ENCODE measurements at regions not wholly inside any gene's neighbourhood (a gene's known extent, or its start where the extent isn't known, plus 50 kb on each side); places are given as distances from the start of the nearest gene placed in this dataset.

DNA sequence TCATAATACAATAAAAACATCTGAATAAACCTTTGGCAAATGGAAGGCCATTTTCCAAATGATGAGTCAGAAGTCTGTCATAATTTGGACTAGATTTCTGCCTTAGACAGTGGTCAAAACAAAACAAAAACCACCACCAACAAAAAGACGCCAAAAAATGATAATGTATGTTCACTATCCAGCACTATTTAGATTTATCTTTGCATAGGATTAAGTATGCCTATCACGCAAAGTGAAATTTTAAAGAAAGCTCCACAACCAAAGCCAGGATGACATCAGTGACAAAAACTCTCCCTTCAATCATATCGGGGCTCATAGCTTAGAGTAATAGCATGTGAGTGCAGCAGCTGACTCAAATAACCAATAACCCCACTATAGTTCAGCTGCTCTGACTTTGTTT is 201.9 kb downstream of the MOXD1 start:
- no peaks in the 10 kb centered on the region for H4K20me1 ChIP-seq (ENCODE audit: insufficient read depth, low read length)
- TF ChIP-seq, protein P1, sequence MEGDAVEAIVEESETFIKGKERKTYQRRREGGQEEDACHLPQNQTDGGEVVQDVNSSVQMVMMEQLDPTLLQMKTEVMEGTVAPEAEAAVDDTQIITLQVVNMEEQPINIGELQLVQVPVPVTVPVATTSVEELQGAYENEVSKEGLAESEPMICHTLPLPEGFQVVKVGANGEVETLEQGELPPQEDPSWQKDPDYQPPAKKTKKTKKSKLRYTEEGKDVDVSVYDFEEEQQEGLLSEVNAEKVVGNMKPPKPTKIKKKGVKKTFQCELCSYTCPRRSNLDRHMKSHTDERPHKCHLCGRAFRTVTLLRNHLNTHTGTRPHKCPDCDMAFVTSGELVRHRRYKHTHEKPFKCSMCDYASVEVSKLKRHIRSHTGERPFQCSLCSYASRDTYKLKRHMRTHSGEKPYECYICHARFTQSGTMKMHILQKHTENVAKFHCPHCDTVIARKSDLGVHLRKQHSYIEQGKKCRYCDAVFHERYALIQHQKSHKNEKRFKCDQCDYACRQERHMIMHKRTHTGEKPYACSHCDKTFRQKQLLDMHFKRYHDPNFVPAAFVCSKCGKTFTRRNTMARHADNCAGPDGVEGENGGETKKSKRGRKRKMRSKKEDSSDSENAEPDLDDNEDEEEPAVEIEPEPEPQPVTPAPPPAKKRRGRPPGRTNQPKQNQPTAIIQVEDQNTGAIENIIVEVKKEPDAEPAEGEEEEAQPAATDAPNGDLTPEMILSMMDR (IDR thresholded peaks at IDR 0.05) = no peak
- H3K36me3 Mint-ChIP-seq = no peaks in the 10 kb centered on the region
- H2AFZ ChIP-seq (ENCODE audit: insufficient read depth, low read depth, low read length, poor library complexity, severe bottlenecking) = no peak overlapping the region
- H3K36me3 ChIP-seq (replicated peaks in 1 of 2; ENCODE audit: control insufficient read depth in 1 of 2, insufficient read depth in 2 of 2, low read length in 2 of 2) = no peaks in the 10 kb centered on the region
- WGBS (ENCODE audit: insufficient coverage) = no CpG with 5 or more reads among the region's 3 CpGs
- no peaks in the 10 kb centered on the region for H3K4me1 ChIP-seq (ENCODE audit: control insufficient read depth in 1 of 2, insufficient read depth in 2 of 2, low read length in 2 of 2)
- DNase-seq = no peak
- H3K79me2 ChIP-seq (ENCODE audit: insufficient read depth, low read length) = no peaks in the 10 kb centered on the region
- H3K27me3 ChIP-seq (ENCODE audit: control insufficient read depth in 2 of 2, insufficient read depth in 2 of 2, low read length in 2 of 2) = no peaks in the 10 kb centered on the region
- intact Hi-C loops (cut with micrococcal nuclease) = no loop called here
- no peaks in the 10 kb centered on the region for H3K27me3 Mint-ChIP-seq (ENCODE audit: low read depth in 3 of 3)
- no peak overlapping the region for H3K27ac ChIP-seq (ENCODE audit: low read depth in 1 of 2, low read length in 2 of 2)
- H3K4me1 Mint-ChIP-seq = no peaks in the 10 kb centered on the region
- no peak overlapping the region for H3K4me2 ChIP-seq (replicated peaks; ENCODE audit: extremely low read depth, low read length, poor library complexity, severe bottlenecking)
- no peak overlapping the region for H3K27ac Mint-ChIP-seq
- H3K4me3 ChIP-seq (replicated peaks in 1 of 3; ENCODE audit: low read depth in 2 of 3, low read length in 3 of 3) = no peak overlapping the region
- no peak overlapping the region for H3K4me3 Mint-ChIP-seq
- no peaks in the 10 kb centered on the region for H3K9me3 ChIP-seq (replicated peaks in 1 of 2; ENCODE audit: control insufficient read depth in 1 of 2, insufficient read depth in 1 of 2, low read length in 2 of 2)
- H3K9ac ChIP-seq (ENCODE audit: insufficient read depth, low read length, poor library complexity, severe bottlenecking) = no peak overlapping the region
- H3K9me3 Mint-ChIP-seq = peaks cover 0 to 11% (median 5%) of the 10 kb centered on the region in 7 donors

DNA sequence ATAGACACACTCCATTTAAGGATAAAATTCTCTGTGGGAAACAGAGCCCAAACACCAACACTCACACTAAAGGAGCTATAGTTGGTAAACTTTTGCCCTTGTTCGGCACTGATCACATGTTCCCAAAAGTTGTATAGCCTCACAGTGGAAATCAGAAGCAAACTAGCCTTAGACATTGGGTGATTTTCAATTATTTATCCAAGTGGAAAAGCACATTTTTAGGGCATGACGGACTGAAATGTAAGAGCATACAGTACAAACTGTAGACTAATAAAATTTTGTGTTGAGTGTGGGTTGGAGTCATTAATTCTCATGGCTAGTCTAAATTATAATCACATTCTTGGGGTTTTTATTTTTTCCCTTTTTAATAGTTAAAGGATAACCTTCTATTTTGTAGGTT is 202.4 kb downstream of the MOXD1 start:
- Mint-ChIP-seq H3K4me3 (no peak overlapping the region), H3K36me3 (no peaks in the 10 kb centered on the region), H3K4me1 (no peaks in the 10 kb centered on the region), H3K27me3 (ENCODE audit: low read depth in 3 of 3) (no peaks in the 10 kb centered on the region), H3K27ac (no peak overlapping the region), H3K9me3 (peaks cover 0 to 11% (median 5%) of the 10 kb centered on the region in 7 donors)
- TF ChIP-seq, protein P1 (IDR thresholded peaks at IDR 0.05) = no peak
- Histone ChIP-seq H3K27ac (ENCODE audit: low read depth in 1 of 2, low read length in 2 of 2) (no peak overlapping the region), H3K4me3 (replicated peaks in 1 of 3; ENCODE audit: low read depth in 2 of 3, low read length in 3 of 3) (no peak overlapping the region), H3K4me1 (ENCODE audit: control insufficient read depth in 1 of 2, insufficient read depth in 2 of 2, low read length in 2 of 2) (no peaks in the 10 kb centered on the region), H3K27me3 (ENCODE audit: control insufficient read depth in 2 of 2, insufficient read depth in 2 of 2, low read length in 2 of 2) (no peaks in the 10 kb centered on the region), H3K79me2 (ENCODE audit: insufficient read depth, low read length) (no peaks in the 10 kb centered on the region), H3K36me3 (replicated peaks in 1 of 2; ENCODE audit: control insufficient read depth in 1 of 2, insufficient read depth in 2 of 2, low read length in 2 of 2) (no peaks in the 10 kb centered on the region), H2AFZ (ENCODE audit: insufficient read depth, low read depth, low read length, poor library complexity, severe bottlenecking) (no peak overlapping the region), H3K4me2 (replicated peaks; ENCODE audit: extremely low read depth, low read length, poor library complexity, severe bottlenecking) (no peak overlapping the region), H3K9me3 (replicated peaks in 1 of 2; ENCODE audit: control insufficient read depth in 1 of 2, insufficient read depth in 1 of 2, low read length in 2 of 2) (no peaks in the 10 kb centered on the region), H3K9ac (ENCODE audit: insufficient read depth, low read length, poor library complexity, severe bottlenecking) (no peak overlapping the region), H4K20me1 (ENCODE audit: insufficient read depth, low read length) (no peaks in the 10 kb centered on the region)
- intact Hi-C loops (cut with micrococcal nuclease) = no loop called here
- DNase-seq = no peak
- WGBS (ENCODE audit: insufficient coverage) = no CpG with 5 or more reads among the region's 2 CpGs

Measured in CD14-positive monocyte (primary cell).